HG03575 (cell line): ENCODE measurements at regions not wholly inside any gene's neighbourhood (a gene's known extent, or its start where the extent isn't known, plus 50 kb on each side); places are given as distances from the start of the nearest gene placed in this dataset.
"Not testable (repeated sequence)": the region's sequence is repeated elsewhere in the genome, so short reads cannot be mapped to it uniquely, and the experiment has no call there.

Experiments used
- ATAC-seq: cut with Tn5 transposase; IDR thresholded peaks from one replicate; pipeline ENCODE4 v1.9.1; 2021; ENCODE audit not compliant: unreplicated experiment, insufficient number of reproducible peaks, low FRiP score; ENCODE audit errors: extremely low read depth

DNA sequence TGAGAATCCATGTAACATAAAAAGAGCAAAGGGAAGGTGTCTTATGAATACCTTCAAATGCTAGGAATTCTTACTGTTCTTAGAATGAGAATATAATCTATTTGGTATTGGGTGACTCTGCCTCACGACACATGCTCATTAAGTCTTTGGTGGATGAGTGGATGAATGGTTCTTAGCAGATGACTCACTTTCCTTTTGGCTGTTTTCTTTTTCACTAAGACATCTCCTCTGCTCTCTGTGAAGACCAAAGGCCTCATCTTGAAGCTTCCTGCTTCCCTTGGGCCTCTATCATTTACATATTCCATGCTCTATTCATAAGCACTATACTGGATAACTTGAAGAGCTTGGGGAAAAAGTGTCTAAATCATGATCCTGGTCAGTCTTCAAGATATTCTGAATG is 468.1 kb downstream of the SPATA31D1 start:
- ATAC-seq: no peak

- ATAC-seq: no peak
These were observed 468.7 kb downstream of the SPATA31D1 start for GRCh38 chr9:82457298-82457697.

DNA sequence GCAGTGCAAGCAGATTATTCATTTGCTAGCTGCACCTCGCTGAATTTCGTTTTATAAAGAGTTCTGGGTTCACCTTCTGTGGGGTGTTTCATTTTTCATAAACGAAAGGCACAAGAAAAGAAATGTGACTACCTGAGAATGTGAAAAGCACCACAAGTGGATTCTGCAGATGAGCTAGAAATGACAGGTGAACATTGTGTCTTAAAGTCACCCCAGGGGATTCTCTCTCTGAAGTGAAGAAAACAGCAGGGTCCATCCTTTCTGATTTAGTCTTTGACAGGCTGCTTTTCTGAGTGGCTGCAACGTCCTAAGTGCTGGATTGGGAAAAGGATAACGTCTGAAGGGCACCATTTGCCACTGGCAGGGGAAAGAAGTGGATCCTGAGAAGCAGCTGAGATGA is 469.3 kb downstream of the SPATA31D1 start:
- no peak for ATAC-seq

- no peak for ATAC-seq
These were observed 469.7 kb downstream of the SPATA31D1 start for GRCh38 chr9:82458296-82458695.

DNA sequence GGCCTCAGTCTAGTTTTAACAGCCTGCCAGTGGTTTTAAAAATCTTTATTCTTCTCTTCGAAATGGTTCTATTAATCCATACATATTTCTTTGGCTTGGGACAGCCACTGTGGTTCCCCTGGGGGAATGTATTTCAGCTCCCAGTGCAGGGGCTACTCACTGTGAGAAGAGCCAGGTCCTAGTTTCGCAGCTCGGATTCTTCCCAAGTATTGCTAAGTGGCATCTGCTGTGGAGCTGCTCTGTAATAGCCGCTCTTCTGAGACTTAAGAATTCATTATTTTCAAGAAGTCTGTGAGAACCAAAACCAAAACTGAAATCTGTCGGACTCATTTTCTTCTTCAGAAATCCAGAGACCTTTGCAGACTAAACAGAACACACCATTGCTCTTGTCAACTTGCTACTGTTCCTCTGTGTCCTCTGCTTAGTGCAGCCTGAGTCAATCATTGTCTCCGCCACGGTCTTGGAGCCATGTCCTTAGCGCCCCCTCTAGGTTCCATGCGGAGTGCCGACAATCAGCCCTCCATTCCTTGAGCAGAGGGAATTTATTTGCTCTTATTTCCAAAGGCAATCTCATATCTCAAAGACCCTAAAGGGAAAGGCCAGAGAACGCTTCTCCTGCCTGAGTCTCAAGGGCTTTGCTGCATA is 478.2 kb downstream of the SPATA31D1 start:
- no peak for ATAC-seq

- ATAC-seq: no peak
These were observed 478.9 kb downstream of the SPATA31D1 start for GRCh38 chr9:82467436-82467835.

DNA sequence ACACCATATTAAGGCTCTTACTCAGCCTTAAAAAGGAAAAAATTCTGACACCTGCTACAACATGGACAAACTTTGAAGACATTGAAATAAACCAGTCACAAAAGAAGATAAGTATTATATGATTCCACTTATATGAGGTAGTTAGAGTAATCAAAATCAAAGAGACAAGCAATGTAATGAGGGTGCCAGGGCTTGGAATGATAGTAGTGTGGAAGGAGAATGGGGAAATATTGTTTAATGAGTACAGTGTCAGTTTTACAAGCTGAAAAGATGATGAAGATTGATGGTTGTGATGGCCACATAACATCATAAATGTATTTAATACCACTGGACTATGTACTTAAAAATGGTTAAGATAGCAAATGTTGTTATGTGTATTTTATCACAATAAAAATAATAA is 485.7 kb downstream of the SPATA31D1 start:
- ATAC-seq: no peak

GRCh38 chr9:82475584-82476301 is 487.2 kb downstream of the SPATA31D1 start:
- ATAC-seq: no peak

GRCh38 chr9:82480921-82481320 is 492.3 kb downstream of the SPATA31D1 start:
- no peak for ATAC-seq

DNA sequence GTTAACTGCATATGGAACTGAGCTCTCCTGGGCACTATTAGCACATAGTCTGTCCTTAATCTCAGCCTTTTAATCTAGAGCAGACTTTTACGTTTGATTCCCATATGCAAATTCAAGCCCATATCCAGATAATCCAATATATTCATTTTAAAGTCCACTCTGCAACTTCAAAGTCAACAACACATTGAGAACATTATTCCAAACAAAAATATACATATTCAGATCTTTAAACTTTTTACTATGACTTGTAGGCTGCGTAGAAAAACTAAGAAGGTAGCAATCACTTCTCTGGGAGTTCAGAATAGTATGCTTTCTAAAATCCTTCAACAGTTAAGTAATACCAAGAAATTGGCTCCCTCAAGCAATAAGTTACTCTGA is 499.4 kb downstream of the SPATA31D1 start:
- ATAC-seq: no peak

GRCh38 chr9:82488313-82489200 is 500.0 kb downstream of the SPATA31D1 start:
- no peak for ATAC-seq

DNA sequence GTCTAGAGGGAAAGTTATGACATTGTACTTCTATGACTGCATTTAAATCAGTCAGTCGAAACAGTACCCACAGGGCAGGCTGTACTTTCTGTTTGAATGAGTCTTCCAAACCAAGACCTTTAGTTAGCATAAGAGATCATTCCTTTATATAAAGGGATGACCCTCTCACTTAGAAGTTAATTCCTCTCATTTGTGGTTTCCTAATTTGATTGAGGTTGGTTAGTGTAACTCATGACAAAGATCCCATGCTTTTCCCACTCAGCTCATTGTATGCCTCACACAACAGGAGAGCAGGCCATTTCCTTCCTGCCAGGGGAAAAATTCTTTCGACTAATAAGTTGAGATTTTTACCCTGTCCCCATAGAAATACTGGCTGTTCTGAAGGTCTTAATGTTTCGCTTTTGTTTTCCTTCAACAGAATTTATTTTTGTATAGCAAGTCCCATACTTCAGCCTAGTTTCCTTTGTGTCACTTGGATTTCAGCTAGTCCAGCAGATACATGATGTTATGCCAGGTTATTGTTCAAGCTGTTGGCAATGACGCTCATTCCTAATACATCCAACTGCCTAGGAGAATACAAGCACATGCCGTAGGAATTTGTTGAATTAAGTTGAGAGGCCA is 500.7 kb downstream of the SPATA31D1 start:
- no peak for ATAC-seq

- ATAC-seq: no peak
These were observed 501.5 kb downstream of the SPATA31D1 start for GRCh38 chr9:82490019-82490499.

GRCh38 chr9:82490821-82491220 is 502.2 kb downstream of the SPATA31D1 start:
- ATAC-seq: not testable (repeated sequence)

DNA sequence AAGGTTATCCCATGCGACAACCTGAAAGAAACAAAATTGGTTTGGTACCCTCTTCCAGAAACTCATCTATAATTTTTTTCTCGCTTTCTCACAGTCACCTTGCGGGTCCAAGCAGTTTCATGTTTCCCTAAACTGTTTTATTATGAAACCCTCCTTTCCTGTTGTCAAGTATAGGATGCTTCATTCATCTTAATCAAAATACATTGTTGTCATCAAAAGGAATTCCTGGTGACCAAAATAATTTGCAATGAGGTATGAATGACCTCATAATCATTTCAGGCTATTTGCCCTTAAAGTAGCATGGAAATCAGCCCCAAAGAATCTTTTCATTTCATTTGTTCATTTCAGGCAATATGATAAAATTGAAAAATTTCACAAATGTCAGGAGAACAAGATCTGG is 503.0 kb downstream of the SPATA31D1 start:
- ATAC-seq: no peak

- no peak for ATAC-seq
These were observed 503.7 kb downstream of the SPATA31D1 start for GRCh38 chr9:82492274-82492673.

DNA sequence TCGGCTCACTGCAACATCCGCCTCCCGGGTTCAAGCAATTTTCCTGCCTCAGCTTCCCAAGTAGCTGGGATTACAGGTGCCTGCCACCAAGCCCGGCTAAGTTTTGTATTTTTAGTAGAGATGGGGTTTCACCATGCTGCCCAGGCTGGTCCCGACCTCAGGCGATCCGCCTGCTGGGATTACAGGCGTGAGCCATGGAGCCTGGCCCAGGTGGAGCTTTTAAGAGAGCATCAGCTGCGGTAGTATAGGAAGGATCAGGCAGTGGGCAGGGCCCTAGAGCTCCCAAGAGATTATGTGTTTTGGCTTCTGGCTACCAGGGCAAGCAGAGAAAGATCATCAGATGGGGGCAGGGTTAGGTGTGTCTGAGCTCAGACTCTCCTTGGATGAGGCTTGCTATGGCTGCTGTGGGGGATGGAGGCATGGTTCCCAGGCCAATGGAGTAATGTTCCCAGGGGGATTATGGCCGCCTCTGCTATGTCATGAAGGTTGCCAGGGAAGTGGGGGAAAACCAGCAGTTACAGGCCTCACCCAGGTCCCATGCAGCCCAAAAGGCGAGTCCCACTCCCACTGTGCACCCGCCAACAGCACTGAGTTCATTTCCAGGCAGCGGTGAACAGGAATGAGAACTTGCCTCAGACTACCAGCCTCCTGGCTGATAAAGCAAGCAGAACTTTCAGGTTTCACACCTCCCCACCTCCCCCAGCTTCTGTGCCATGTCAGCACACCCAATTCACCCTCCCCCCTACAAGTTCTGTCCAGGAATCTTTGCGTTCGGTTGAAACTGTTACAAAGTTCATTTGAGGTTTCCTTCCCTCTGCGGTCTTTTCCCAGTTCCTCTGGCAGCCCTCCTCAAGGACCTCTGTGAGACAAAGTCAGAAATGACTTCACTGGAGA is 507.6 kb downstream of the SPATA31D1 start:
- no peak for ATAC-seq

DNA sequence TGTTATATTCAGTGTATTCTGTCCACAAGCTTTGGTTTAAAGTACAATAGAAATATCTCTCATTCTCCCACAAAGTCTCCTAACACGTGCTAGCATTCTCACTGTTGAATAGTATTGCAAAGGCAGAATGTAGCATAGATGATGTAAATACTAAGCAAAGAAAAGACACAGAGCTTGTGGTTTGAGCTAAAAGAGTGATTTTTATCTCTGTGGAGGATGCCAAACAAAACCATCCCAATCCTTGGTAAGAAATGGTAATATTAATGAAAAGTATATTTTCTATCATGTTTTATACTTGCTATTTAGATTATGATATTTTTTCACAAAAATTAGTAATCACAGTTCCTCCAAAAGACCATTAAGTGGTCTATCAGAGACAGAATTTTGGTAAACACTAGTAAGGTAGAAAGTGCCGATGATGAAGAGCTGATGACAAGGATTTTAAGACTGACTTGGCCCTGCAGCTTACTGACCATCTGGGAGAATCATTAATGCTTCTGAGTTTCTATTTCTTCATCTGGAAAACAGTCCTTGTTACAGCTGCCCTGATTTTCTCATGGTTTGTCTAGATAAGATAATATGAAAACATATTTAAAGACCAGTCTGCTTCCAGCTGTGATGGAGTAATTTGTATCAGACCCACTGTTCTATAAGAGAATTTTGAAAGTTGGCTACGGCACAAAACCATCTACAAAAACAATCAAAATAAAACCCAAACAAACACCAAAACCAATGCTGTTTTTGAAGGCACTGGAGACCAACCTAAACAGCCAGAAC is 510.2 kb downstream of the SPATA31D1 start:
- ATAC-seq: no peak
